KMS-11 (cell line): ENCODE measurements at regions not wholly inside any gene's neighbourhood (a gene's known extent, or its start where the extent isn't known, plus 50 kb on each side); places are given as distances from the start of the nearest gene placed in this dataset.

ENCODE experiments used
- H2AFZ ChIP-seq: fragments of 200-600 bp; sonication (generic); 2 replicates; pipeline ENCODE4 v1.6.1; 2016; ENCODE audit warnings: antibody characterized with exemption, mixed run types, low read depth
- H3K27ac ChIP-seq: fragments of 200-600 bp; sonication (generic); 2 replicates; pipeline ENCODE4 v1.6.1; 2016; ENCODE audit warnings: mild to moderate bottlenecking, mixed run types
- H3K27me3 ChIP-seq: fragments of 200-600 bp; sonication (generic); 2 replicates; pipeline ENCODE4 v1.6.1; 2017; ENCODE audit warnings: mild to moderate bottlenecking, low read depth, mixed run types, moderate library complexity; ENCODE audit not compliant: insufficient read depth
- H3K36me3 ChIP-seq: fragments of 200-600 bp; sonication (generic); 2 replicates; pipeline ENCODE4 v1.6.1; 2017; ENCODE audit warnings: mild to moderate bottlenecking, mixed run types; ENCODE audit not compliant: insufficient read depth
- H3K4me1 ChIP-seq: fragments of 200-600 bp; sonication (generic); 2 replicates; pipeline ENCODE4 v1.6.1; 2016; ENCODE audit warnings: mild to moderate bottlenecking, low read depth, mixed run types; ENCODE audit not compliant: poor library complexity, severe bottlenecking
- H3K4me2 ChIP-seq: fragments of 200-600 bp; sonication (generic); 2 replicates; pipeline ENCODE4 v1.7.0; 2016; ENCODE audit warnings: mild to moderate bottlenecking, mixed run types
- H3K4me3 ChIP-seq: fragments of 200-600 bp; sonication (generic); IDR thresholded peaks from 2 replicates; pipeline ENCODE4 v1.6.1; 2017; ENCODE audit warnings: low read depth, low read length, mixed read lengths; ENCODE audit not compliant: insufficient read depth
- H3K79me2 ChIP-seq: fragments of 200-600 bp; sonication (generic); 2 replicates; pipeline ENCODE4 v1.6.1; 2016; ENCODE audit warnings: low read depth, mixed run types; ENCODE audit not compliant: insufficient read depth
- H3K9ac ChIP-seq: fragments of 200-600 bp; sonication (generic); 2 replicates; pipeline ENCODE4 v1.6.1; 2016; ENCODE audit warnings: mild to moderate bottlenecking, mixed run types
- H4K20me1 ChIP-seq: fragments of 200-600 bp; sonication (generic); 2 replicates; pipeline ENCODE4 v1.6.1; 2016; ENCODE audit warnings: mild to moderate bottlenecking, mixed run types; ENCODE audit not compliant: insufficient read depth
- TF ChIP-seq, protein P1 (sequence below): fragments of 200-600 bp; sonication (generic); conservative IDR thresholded peaks from 2 replicates; pipeline ENCODE4 v1.6.1; 2017; ENCODE audit warnings: low read depth, mild to moderate bottlenecking, antibody characterized with exemption, low read length, moderate library complexity, mixed read lengths

DNA sequence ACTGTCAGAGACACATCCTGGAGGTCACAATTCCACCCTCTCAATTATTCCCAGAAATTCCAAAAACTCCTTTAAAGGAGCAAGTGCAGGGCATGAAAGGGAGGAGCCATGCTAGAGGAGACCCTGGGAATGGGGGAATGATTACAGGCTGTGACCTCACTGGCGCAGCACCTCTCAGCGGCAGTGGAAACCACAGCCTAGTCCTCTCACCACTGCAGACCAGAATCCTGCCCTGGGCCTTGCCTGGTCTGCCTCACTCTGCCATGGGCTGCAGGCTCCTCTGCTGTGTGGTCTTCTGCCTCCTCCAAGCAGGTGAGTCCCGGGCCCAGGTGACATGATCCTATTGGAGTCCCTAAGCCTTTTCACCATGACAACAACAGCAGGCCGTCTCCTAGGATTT lies 50.5 kb upstream of the PRSS58 start:
- Histone ChIP-seq H4K20me1 (no peaks in the 10 kb centered on the region), H3K36me3 (no peaks in the 10 kb centered on the region), H3K27me3 (no peaks in the 10 kb centered on the region), H3K4me2 (no peak overlapping the region), H3K9ac (no peak overlapping the region), H2AFZ (no peak overlapping the region), H3K4me1 (no peaks in the 10 kb centered on the region), H3K79me2 (no peaks in the 10 kb centered on the region), H3K27ac (no peak overlapping the region), H3K4me3 (no peak overlapping the region)
- TF ChIP-seq, protein P1, sequence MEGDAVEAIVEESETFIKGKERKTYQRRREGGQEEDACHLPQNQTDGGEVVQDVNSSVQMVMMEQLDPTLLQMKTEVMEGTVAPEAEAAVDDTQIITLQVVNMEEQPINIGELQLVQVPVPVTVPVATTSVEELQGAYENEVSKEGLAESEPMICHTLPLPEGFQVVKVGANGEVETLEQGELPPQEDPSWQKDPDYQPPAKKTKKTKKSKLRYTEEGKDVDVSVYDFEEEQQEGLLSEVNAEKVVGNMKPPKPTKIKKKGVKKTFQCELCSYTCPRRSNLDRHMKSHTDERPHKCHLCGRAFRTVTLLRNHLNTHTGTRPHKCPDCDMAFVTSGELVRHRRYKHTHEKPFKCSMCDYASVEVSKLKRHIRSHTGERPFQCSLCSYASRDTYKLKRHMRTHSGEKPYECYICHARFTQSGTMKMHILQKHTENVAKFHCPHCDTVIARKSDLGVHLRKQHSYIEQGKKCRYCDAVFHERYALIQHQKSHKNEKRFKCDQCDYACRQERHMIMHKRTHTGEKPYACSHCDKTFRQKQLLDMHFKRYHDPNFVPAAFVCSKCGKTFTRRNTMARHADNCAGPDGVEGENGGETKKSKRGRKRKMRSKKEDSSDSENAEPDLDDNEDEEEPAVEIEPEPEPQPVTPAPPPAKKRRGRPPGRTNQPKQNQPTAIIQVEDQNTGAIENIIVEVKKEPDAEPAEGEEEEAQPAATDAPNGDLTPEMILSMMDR, result no peak
